Endothelial cell of umbilical vein (primary cell): ENCODE measurements at regions not wholly inside any gene's neighbourhood (a gene's known extent, or its start where the extent isn't known, plus 50 kb on each side); places are given as distances from the start of the nearest gene placed in this dataset.

Experiments used
- EZH2 ChIP-seq: IDR thresholded peaks from 2 replicates; pipeline ENCODE4 v1.6.1; 2012; ENCODE audit warnings: borderline replicate concordance, low read depth, mild to moderate bottlenecking, moderate library complexity, low read length, inconsistent platforms; ENCODE audit not compliant: severe bottlenecking
- POLR2AphosphoS5 ChIP-seq: IDR thresholded peaks from 2 replicates; pipeline ENCODE4 v1.6.1; 2012; ENCODE audit warnings: low read depth, mild to moderate bottlenecking, control low read depth, low read length, moderate library complexity; ENCODE audit not compliant: insufficient read depth
- TF ChIP-seq, protein P1 (sequence below), 2 donors: IDR thresholded peaks; 1 replicate in 1 of 2; 2 replicates in 1 of 2; pipeline ENCODE4 v1.5.1; 2011; ENCODE audit warnings: low read length in 2 of 2, mild to moderate bottlenecking in 2 of 2, moderate library complexity in 2 of 2, control low read depth in 1 of 2, inconsistent platforms in 1 of 2, low read depth in 1 of 2; ENCODE audit not compliant: insufficient read depth in 1 of 2; ENCODE audit errors: extremely low read depth in 1 of 2

DNA sequence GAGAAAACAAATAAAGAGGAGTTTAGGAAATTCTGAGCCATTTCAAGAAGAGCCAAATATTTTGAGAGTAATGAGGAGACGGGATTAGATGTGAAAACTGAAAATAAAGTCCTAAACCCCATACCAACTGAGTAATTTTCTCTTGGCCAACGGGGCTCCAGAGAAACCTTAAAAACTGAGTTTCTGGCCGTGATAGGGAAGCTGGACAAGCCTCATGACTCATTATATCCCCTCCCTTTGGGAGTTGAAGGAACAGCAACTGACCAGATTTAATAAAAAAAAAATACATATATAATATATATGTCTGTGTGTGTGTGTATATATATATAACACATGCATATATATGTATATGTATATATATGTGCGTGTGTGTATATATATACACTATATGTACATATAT is 119.6 kb downstream of the PRDM9 start:
- TF ChIP-seq, protein P1, sequence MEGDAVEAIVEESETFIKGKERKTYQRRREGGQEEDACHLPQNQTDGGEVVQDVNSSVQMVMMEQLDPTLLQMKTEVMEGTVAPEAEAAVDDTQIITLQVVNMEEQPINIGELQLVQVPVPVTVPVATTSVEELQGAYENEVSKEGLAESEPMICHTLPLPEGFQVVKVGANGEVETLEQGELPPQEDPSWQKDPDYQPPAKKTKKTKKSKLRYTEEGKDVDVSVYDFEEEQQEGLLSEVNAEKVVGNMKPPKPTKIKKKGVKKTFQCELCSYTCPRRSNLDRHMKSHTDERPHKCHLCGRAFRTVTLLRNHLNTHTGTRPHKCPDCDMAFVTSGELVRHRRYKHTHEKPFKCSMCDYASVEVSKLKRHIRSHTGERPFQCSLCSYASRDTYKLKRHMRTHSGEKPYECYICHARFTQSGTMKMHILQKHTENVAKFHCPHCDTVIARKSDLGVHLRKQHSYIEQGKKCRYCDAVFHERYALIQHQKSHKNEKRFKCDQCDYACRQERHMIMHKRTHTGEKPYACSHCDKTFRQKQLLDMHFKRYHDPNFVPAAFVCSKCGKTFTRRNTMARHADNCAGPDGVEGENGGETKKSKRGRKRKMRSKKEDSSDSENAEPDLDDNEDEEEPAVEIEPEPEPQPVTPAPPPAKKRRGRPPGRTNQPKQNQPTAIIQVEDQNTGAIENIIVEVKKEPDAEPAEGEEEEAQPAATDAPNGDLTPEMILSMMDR (IDR thresholded peaks at IDR 0.05; ENCODE audit: extremely low read depth in 1 of 2, insufficient read depth in 1 of 2, low read depth in 1 of 2, low read length in 2 of 2): no peak
- TF ChIP-seq POLR2AphosphoS5 (no peak), EZH2 (no peak)
